GM23338 (cell line): ENCODE measurements at regions not wholly inside any gene's neighbourhood (a gene's known extent, or its start where the extent isn't known, plus 50 kb on each side); places are given as distances from the start of the nearest gene placed in this dataset.

Source experiments
- ATAC-seq: fragments of 200-7000 bp; cut with Tn5 transposase; 3 replicates; pipeline ENCODE4 v1.9.1; 2020
- DNase-seq: peaks from one replicate; pipeline ENCODE4 v3.0.0-alpha.2; 2015; ENCODE audit warnings: low spot score
- H2AFZ ChIP-seq: fragments of 200-600 bp; sonication (generic); 2 replicates; pipeline ENCODE4 v1.8.0; 2016; ENCODE audit warnings: antibody characterized with exemption, mild to moderate bottlenecking, moderate library complexity
- H3F3A ChIP-seq: fragments of 200-600 bp; sonication (generic); replicated peaks from 2 replicates; pipeline ENCODE4 v1.8.0; 2017; ENCODE audit warnings: antibody characterized with exemption, mixed run types, low read depth
- H3K27ac ChIP-seq: fragments of 200-600 bp; sonication (generic); 2 replicates; pipeline ENCODE4 v1.6.1; 2016; ENCODE audit warnings: low read depth
- H3K27me3 ChIP-seq: fragments of 200-600 bp; sonication (generic); 2 replicates; pipeline ENCODE4 v1.8.0; 2016; ENCODE audit warnings: mild to moderate bottlenecking, mixed run types, moderate library complexity; ENCODE audit not compliant: insufficient read depth
- H3K36me3 ChIP-seq: fragments of 200-600 bp; sonication (generic); 2 replicates; pipeline ENCODE4 v1.8.0; 2016; ENCODE audit warnings: mild to moderate bottlenecking; ENCODE audit not compliant: insufficient read depth
- H3K4me1 ChIP-seq: fragments of 200-600 bp; sonication (generic); 2 replicates; pipeline ENCODE4 v1.8.0; 2016; ENCODE audit warnings: mild to moderate bottlenecking, moderate library complexity; ENCODE audit not compliant: insufficient read depth
- H3K4me2 ChIP-seq: fragments of 200-600 bp; sonication (generic); 2 replicates; pipeline ENCODE4 v1.7.1; 2017; ENCODE audit warnings: mixed run types
- H3K4me3 ChIP-seq: fragments of 200-600 bp; sonication (generic); 2 replicates; pipeline ENCODE4 v1.6.1; 2016; ENCODE audit warnings: mixed run types
- H3K79me2 ChIP-seq: fragments of 200-600 bp; sonication (generic); replicated peaks from 2 replicates; pipeline ENCODE4 v1.8.0; 2017; ENCODE audit warnings: mild to moderate bottlenecking; ENCODE audit not compliant: insufficient read depth
- H3K9me2 ChIP-seq: fragments of 200-600 bp; sonication (generic); 2 replicates; pipeline ENCODE4 v1.8.0; 2017; ENCODE audit not compliant: insufficient read depth
- H4K20me1 ChIP-seq: fragments of 200-600 bp; sonication (generic); replicated peaks from 2 replicates; pipeline ENCODE4 v1.8.0; 2017; ENCODE audit warnings: mild to moderate bottlenecking; ENCODE audit not compliant: insufficient read depth
- H3K27ac Mint-ChIP-seq: 2 replicates; pipeline ENCODE4 v1.8.0; 2020; ENCODE audit warnings: inconsistent platforms, mild to moderate bottlenecking, moderate library complexity, mixed read lengths
- H3K27me3 Mint-ChIP-seq: 3 replicates; pipeline ENCODE4 v1.8.0; 2022; ENCODE audit warnings: low read depth, mild to moderate bottlenecking, moderate library complexity, mixed read lengths, inconsistent platforms; ENCODE audit not compliant: insufficient read depth, poor library complexity
- H3K36me3 Mint-ChIP-seq: 3 replicates; pipeline ENCODE4 v1.8.0; 2021; ENCODE audit warnings: low read depth, mild to moderate bottlenecking, inconsistent platforms, moderate library complexity, mixed read lengths
- H3K4me1 Mint-ChIP-seq: 3 replicates; pipeline ENCODE4 v1.8.0; 2020; ENCODE audit warnings: mild to moderate bottlenecking, inconsistent platforms, mixed read lengths
- H3K4me3 Mint-ChIP-seq: 3 replicates; pipeline ENCODE4 v1.8.0; 2021; ENCODE audit warnings: moderate library complexity, mild to moderate bottlenecking, inconsistent platforms, mixed read lengths
- H3K9me3 Mint-ChIP-seq: 3 replicates; pipeline ENCODE4 v1.8.0; 2020; ENCODE audit warnings: moderate library complexity, mild to moderate bottlenecking, inconsistent platforms, mixed read lengths
- CREB1 ChIP-seq: fragments of 250-450 bp; sonication (Bioruptor Pico); IDR thresholded peaks from 2 replicates; pipeline ENCODE4 v1.5.0; 2020; ENCODE audit warnings: low read depth, mild to moderate bottlenecking, moderate library complexity
- EZH2 ChIP-seq: fragments of 200-600 bp; sonication (generic); IDR thresholded peaks from one replicate; pipeline ENCODE4 v1.8.0; 2017; ENCODE audit warnings: antibody characterized with exemption, mild to moderate bottlenecking, low read depth; ENCODE audit not compliant: unreplicated experiment
- EZH2phosphoT487 ChIP-seq: fragments of 200-600 bp; sonication (generic); IDR thresholded peaks from one replicate; pipeline ENCODE4 v1.8.1; 2018; ENCODE audit warnings: antibody characterized with exemption; ENCODE audit not compliant: unreplicated experiment
- JUNB ChIP-seq: IDR thresholded peaks from one replicate; pipeline ENCODE4 v1.6.1; 2016; ENCODE audit warnings: antibody characterized with exemption; ENCODE audit not compliant: unreplicated experiment
- NANOG ChIP-seq: IDR thresholded peaks from 2 replicates; pipeline ENCODE4 v1.6.1; 2016; ENCODE audit warnings: antibody characterized with exemption, borderline replicate concordance
- POLR2AphosphoS5 ChIP-seq: IDR thresholded peaks from 2 replicates; pipeline ENCODE4 v1.6.1; 2016; ENCODE audit warnings: antibody characterized with exemption, low read depth
- STAT1 ChIP-seq: IDR thresholded peaks from one replicate; pipeline ENCODE4 v1.6.1; 2016; ENCODE audit warnings: antibody characterized with exemption; ENCODE audit not compliant: unreplicated experiment
- ZNF114 ChIP-seq: fragments of 250-450 bp; sonication (Bioruptor Pico); IDR thresholded peaks from 2 replicates; pipeline ENCODE4 v1.5.0; 2020; ENCODE audit warnings: mild to moderate bottlenecking, moderate library complexity
- ZNF331 ChIP-seq: fragments of 250-450 bp; sonication (Bioruptor Pico); IDR thresholded peaks from 2 replicates; pipeline ENCODE4 v1.5.0; 2020; ENCODE audit warnings: low read depth, mild to moderate bottlenecking, moderate library complexity
- TF ChIP-seq, protein P1 (sequence below): IDR thresholded peaks from one replicate; pipeline ENCODE4 v1.6.1; 2018; ENCODE audit warnings: antibody characterized with exemption; ENCODE audit not compliant: unreplicated experiment
- TF ChIP-seq, protein P2 (sequence below): IDR thresholded peaks from 2 replicates; pipeline ENCODE4 v1.6.1; 2016; ENCODE audit warnings: antibody characterized with exemption
- TF ChIP-seq, protein P3 (sequence below), 2 experiments: fragments of 200-600 bp in 1 of 2; sonication (generic) in 1 of 2; conservative IDR thresholded peaks; 2 replicates each; pipeline versions ENCODE4 v1.5.1 to v1.6.1; 2016 to 2017; ENCODE audit warnings: antibody characterized with exemption in 2 of 2, low read depth in 2 of 2, mild to moderate bottlenecking in 2 of 2, moderate library complexity in 1 of 2
- TF ChIP-seq, protein P4 (sequence below): fragments of 250-450 bp; sonication (Bioruptor Pico); IDR thresholded peaks from 2 replicates; pipeline ENCODE4 v1.5.0; 2020; ENCODE audit warnings: mild to moderate bottlenecking, moderate library complexity

DNA sequence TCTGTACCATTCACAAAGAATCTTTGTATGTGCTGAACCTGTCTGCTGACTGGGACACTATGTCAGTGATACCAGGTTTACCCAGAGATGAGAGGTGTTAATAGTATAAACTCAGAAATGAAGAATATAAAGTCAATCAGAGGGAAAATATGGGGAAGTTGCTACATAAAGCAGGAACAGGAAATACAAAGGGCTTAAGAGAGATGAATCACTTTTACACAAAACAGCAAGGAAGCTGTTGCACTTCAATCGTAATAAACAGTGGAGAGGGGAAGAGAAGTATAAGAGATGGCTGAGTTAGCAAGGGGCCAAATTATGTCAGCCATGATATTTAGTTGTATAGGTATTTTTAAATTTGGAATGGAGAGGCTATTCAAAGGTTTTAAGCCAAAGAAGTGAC is 890.2 kb upstream of the NCAM2 start:
- H3K27me3 Mint-ChIP-seq = peaks cover 3% of the 10 kb centered on the region
- no peak for ATAC-seq
- H3K4me1 ChIP-seq = peaks cover 3% of the 10 kb centered on the region
- no peaks in the 10 kb centered on the region for H4K20me1 ChIP-seq
- H3K4me3 Mint-ChIP-seq = no peak overlapping the region
- DNase-seq = no peak
- H3K36me3 Mint-ChIP-seq = no peaks in the 10 kb centered on the region
- H3K27ac ChIP-seq = no peak overlapping the region
- H2AFZ ChIP-seq = no peak overlapping the region
- no peak overlapping the region for H3K4me2 ChIP-seq
- no peak overlapping the region for H3K27ac Mint-ChIP-seq
- peaks cover 11% of the 10 kb centered on the region for H3K4me1 Mint-ChIP-seq
- H3K79me2 ChIP-seq = no peaks in the 10 kb centered on the region
- no peaks in the 10 kb centered on the region for H3K36me3 ChIP-seq
- H3F3A ChIP-seq = no peaks in the 10 kb centered on the region
- no peaks in the 10 kb centered on the region for H3K27me3 ChIP-seq
- no peak for TF ChIP-seq NANOG
- TF ChIP-seq, protein P1, sequence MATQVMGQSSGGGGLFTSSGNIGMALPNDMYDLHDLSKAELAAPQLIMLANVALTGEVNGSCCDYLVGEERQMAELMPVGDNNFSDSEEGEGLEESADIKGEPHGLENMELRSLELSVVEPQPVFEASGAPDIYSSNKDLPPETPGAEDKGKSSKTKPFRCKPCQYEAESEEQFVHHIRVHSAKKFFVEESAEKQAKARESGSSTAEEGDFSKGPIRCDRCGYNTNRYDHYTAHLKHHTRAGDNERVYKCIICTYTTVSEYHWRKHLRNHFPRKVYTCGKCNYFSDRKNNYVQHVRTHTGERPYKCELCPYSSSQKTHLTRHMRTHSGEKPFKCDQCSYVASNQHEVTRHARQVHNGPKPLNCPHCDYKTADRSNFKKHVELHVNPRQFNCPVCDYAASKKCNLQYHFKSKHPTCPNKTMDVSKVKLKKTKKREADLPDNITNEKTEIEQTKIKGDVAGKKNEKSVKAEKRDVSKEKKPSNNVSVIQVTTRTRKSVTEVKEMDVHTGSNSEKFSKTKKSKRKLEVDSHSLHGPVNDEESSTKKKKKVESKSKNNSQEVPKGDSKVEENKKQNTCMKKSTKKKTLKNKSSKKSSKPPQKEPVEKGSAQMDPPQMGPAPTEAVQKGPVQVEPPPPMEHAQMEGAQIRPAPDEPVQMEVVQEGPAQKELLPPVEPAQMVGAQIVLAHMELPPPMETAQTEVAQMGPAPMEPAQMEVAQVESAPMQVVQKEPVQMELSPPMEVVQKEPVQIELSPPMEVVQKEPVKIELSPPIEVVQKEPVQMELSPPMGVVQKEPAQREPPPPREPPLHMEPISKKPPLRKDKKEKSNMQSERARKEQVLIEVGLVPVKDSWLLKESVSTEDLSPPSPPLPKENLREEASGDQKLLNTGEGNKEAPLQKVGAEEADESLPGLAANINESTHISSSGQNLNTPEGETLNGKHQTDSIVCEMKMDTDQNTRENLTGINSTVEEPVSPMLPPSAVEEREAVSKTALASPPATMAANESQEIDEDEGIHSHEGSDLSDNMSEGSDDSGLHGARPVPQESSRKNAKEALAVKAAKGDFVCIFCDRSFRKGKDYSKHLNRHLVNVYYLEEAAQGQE = no peak
- TF ChIP-seq, protein P2, sequence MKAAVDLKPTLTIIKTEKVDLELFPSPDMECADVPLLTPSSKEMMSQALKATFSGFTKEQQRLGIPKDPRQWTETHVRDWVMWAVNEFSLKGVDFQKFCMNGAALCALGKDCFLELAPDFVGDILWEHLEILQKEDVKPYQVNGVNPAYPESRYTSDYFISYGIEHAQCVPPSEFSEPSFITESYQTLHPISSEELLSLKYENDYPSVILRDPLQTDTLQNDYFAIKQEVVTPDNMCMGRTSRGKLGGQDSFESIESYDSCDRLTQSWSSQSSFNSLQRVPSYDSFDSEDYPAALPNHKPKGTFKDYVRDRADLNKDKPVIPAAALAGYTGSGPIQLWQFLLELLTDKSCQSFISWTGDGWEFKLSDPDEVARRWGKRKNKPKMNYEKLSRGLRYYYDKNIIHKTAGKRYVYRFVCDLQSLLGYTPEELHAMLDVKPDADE = no peak
- no peak for TF ChIP-seq EZH2
- no peak for TF ChIP-seq ZNF114 (CRISPR knock-in tag)
- TF ChIP-seq ZNF331 (CRISPR knock-in tag) = no peak
- TF ChIP-seq EZH2phosphoT487 = no peak
- no peak for TF ChIP-seq POLR2AphosphoS5
- no peak for TF ChIP-seq JUNB
- TF ChIP-seq, protein P3, sequence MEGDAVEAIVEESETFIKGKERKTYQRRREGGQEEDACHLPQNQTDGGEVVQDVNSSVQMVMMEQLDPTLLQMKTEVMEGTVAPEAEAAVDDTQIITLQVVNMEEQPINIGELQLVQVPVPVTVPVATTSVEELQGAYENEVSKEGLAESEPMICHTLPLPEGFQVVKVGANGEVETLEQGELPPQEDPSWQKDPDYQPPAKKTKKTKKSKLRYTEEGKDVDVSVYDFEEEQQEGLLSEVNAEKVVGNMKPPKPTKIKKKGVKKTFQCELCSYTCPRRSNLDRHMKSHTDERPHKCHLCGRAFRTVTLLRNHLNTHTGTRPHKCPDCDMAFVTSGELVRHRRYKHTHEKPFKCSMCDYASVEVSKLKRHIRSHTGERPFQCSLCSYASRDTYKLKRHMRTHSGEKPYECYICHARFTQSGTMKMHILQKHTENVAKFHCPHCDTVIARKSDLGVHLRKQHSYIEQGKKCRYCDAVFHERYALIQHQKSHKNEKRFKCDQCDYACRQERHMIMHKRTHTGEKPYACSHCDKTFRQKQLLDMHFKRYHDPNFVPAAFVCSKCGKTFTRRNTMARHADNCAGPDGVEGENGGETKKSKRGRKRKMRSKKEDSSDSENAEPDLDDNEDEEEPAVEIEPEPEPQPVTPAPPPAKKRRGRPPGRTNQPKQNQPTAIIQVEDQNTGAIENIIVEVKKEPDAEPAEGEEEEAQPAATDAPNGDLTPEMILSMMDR (conservative IDR thresholded peaks at IDR 0.05; ENCODE audit: low read depth in 2 of 2) = no peak
- no peak for TF ChIP-seq CREB1 (CRISPR knock-in tag)
- TF ChIP-seq STAT1 = no peak
- TF ChIP-seq, protein P4, sequence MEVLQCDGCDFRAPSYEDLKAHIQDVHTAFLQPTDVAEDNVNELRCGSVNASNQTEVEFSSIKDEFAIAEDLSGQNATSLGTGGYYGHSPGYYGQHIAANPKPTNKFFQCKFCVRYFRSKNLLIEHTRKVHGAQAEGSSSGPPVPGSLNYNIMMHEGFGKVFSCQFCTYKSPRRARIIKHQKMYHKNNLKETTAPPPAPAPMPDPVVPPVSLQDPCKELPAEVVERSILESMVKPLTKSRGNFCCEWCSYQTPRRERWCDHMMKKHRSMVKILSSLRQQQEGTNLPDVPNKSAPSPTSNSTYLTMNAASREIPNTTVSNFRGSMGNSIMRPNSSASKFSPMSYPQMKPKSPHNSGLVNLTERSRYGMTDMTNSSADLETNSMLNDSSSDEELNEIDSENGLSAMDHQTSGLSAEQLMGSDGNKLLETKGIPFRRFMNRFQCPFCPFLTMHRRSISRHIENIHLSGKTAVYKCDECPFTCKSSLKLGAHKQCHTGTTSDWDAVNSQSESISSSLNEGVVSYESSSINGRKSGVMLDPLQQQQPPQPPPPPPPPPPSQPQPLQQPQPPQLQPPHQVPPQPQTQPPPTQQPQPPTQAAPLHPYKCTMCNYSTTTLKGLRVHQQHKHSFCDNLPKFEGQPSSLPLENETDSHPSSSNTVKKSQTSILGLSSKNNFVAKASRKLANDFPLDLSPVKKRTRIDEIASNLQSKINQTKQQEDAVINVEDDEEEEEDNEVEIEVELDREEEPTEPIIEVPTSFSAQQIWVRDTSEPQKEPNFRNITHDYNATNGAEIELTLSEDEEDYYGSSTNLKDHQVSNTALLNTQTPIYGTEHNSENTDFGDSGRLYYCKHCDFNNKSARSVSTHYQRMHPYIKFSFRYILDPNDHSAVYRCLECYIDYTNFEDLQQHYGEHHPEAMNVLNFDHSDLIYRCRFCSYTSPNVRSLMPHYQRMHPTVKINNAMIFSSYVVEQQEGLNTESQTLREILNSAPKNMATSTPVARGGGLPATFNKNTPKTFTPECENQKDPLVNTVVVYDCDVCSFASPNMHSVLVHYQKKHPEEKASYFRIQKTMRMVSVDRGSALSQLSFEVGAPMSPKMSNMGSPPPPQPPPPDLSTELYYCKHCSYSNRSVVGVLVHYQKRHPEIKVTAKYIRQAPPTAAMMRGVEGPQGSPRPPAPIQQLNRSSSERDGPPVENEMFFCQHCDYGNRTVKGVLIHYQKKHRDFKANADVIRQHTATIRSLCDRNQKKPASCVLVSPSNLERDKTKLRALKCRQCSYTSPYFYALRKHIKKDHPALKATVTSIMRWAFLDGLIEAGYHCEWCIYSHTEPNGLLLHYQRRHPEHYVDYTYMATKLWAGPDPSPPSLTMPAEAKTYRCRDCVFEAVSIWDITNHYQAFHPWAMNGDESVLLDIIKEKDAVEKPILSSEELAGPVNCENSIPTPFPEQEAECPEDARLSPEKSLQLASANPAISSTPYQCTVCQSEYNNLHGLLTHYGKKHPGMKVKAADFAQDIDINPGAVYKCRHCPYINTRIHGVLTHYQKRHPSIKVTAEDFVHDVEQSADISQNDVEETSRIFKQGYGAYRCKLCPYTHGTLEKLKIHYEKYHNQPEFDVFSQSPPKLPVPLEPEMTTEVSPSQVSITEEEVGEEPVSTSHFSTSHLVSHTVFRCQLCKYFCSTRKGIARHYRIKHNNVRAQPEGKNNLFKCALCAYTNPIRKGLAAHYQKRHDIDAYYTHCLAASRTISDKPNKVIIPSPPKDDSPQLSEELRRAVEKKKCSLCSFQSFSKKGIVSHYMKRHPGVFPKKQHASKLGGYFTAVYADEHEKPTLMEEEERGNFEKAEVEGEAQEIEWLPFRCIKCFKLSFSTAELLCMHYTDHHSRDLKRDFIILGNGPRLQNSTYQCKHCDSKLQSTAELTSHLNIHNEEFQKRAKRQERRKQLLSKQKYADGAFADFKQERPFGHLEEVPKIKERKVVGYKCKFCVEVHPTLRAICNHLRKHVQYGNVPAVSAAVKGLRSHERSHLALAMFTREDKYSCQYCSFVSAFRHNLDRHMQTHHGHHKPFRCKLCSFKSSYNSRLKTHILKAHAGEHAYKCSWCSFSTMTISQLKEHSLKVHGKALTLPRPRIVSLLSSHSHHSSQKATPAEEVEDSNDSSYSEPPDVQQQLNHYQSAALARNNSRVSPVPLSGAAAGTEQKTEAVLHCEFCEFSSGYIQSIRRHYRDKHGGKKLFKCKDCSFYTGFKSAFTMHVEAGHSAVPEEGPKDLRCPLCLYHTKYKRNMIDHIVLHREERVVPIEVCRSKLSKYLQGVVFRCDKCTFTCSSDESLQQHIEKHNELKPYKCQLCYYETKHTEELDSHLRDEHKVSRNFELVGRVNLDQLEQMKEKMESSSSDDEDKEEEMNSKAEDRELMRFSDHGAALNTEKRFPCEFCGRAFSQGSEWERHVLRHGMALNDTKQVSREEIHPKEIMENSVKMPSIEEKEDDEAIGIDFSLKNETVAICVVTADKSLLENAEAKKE (CRISPR knock-in tag) = no peak
- H3K9me2 ChIP-seq = no peaks in the 10 kb centered on the region
- no peak overlapping the region for H3K4me3 ChIP-seq
- H3K9me3 Mint-ChIP-seq = no peaks in the 10 kb centered on the region
